Naive thymus-derived CD8-positive, alpha-beta T cell (primary cell): ENCODE measurements at regions not wholly inside any gene's neighbourhood (a gene's known extent, or its start where the extent isn't known, plus 50 kb on each side); places are given as distances from the start of the nearest gene placed in this dataset.
A peak's percentile ranks its signal among the peaks of the same experiment; 100 is the strongest.
"Not testable (repeated sequence)": the region's sequence is repeated elsewhere in the genome, so short reads cannot be mapped to it uniquely, and the experiment has no call there.

ENCODE experiments used
- ATAC-seq, 2 donors: fragments of 150-1000 bp; cut with Tn5 transposase in 1 of 2; sonication (Bioruptor Pico), chemical (Tn5 transposase) in 1 of 2; 1 replicate in 1 of 2; 2 replicates in 1 of 2; pipeline ENCODE4 v1.10.0; 2021; ENCODE audit warnings: mild to moderate bottlenecking in 2 of 2, moderate library complexity in 2 of 2
- POLR2A ChIA-PET: fragments of 350-600 bp; sonication (Branson Sonifier 250); formaldehyde crosslinking; loops from one replicate; lab custom pipeline; 2021; ENCODE audit warnings: antibody characterized with exemption; lab: Charles Lee
- DNase-seq, 10 donors: peaks; one replicate each; pipeline versions ENCODE4 v3.0.0 to v3.0.0-alpha.2; 2020 to 2022
- H3K27ac Mint-ChIP-seq, 10 donors: one replicate each; pipeline ENCODE4 v1.8.0; 2020 to 2022; ENCODE audit warnings: mild to moderate bottlenecking in 10 of 10, mixed read lengths in 10 of 10, moderate library complexity in 4 of 10, inconsistent platforms in 1 of 10
- H3K27me3 Mint-ChIP-seq, 5 donors: one replicate each; pipeline ENCODE4 v1.8.0; 2021 to 2022; ENCODE audit warnings: mixed read lengths in 5 of 5
- H3K36me3 Mint-ChIP-seq, 3 donors: one replicate each; pipeline ENCODE4 v1.8.0; 2020 to 2022; ENCODE audit warnings: mixed read lengths in 3 of 3, mild to moderate bottlenecking in 2 of 3, inconsistent platforms in 1 of 3
- H3K4me1 Mint-ChIP-seq, 4 donors: one replicate each; pipeline ENCODE4 v1.8.0; 2021 to 2022; ENCODE audit warnings: mixed read lengths in 4 of 4
- H3K4me3 Mint-ChIP-seq, 10 donors: one replicate each; pipeline ENCODE4 v1.8.0; 2020 to 2022; ENCODE audit warnings: mild to moderate bottlenecking in 10 of 10, mixed read lengths in 10 of 10, moderate library complexity in 6 of 10, inconsistent platforms in 1 of 10
- H3K9me3 Mint-ChIP-seq, 9 donors: one replicate each; pipeline ENCODE4 v1.8.0; 2020 to 2022; ENCODE audit warnings: mixed read lengths in 9 of 9, mild to moderate bottlenecking in 3 of 9, inconsistent platforms in 1 of 9, moderate library complexity in 1 of 9

- H3K27ac Mint-ChIP-seq: no peak overlapping the region
- H3K27me3 Mint-ChIP-seq: no peaks in the 10 kb centered on the region
- H3K36me3 Mint-ChIP-seq: no peaks in the 10 kb centered on the region
- no peak overlapping the region for H3K4me3 Mint-ChIP-seq
- DNase-seq: no peak
- ATAC-seq: no peak
- H3K9me3 Mint-ChIP-seq: no peaks in the 10 kb centered on the region
- POLR2A ChIA-PET: no interaction called here
- peaks cover 0 to 6% (median 3%) of the 10 kb centered on the region in 4 donors for H3K4me1 Mint-ChIP-seq
Measured at GRCh38 chr2:195450552-195451113, 206.4 kb upstream of the SLC39A10 start.

- DNase-seq (no peak), ATAC-seq (no peak)
- POLR2A ChIA-PET: no interaction called here
- peaks cover 2 to 15% (median 9%) of the 10 kb centered on the region in 9 donors for H3K9me3 Mint-ChIP-seq
- peaks cover 0 to 10% (median 8%) of the 10 kb centered on the region in 3 donors for H3K36me3 Mint-ChIP-seq
- no peaks in the 10 kb centered on the region for H3K27me3 Mint-ChIP-seq
- H3K4me1 Mint-ChIP-seq: peaks cover 0 to 4% (median 0%) of the 10 kb centered on the region in 4 donors
- no peak overlapping the region for H3K4me3 Mint-ChIP-seq
- H3K27ac Mint-ChIP-seq: no peak overlapping the region
Measured at GRCh38 chr2:195447323-195447975, 209.6 kb upstream of the SLC39A10 start.

GRCh38 chr2:195445639-195446038, 211.4 kb upstream of the SLC39A10 start:
- POLR2A ChIA-PET: no interaction called here
- H3K4me1 Mint-ChIP-seq: peaks cover 0 to 1% (median 0%) of the 10 kb centered on the region in 4 donors
- H3K9me3 Mint-ChIP-seq: peaks cover 11 to 33% (median 26%) of the 10 kb centered on the region in 9 donors
- no peak overlapping the region for H3K27ac Mint-ChIP-seq
- DNase-seq (no peak), ATAC-seq (no peak)
- peaks cover 0 to 28% (median 24%) of the 10 kb centered on the region in 3 donors for H3K36me3 Mint-ChIP-seq
- H3K27me3 Mint-ChIP-seq: no peaks in the 10 kb centered on the region
- no peak overlapping the region for H3K4me3 Mint-ChIP-seq

- Mint-ChIP-seq H3K27ac (no peak overlapping the region), H3K36me3 (peaks cover 0 to 28% (median 27%) of the 10 kb centered on the region in 3 donors), H3K4me3 (no peak overlapping the region), H3K4me1 (peaks cover 0 to 1% (median 0%) of the 10 kb centered on the region in 4 donors), H3K9me3 (peaks cover 11 to 42% (median 29%) of the 10 kb centered on the region in 9 donors), H3K27me3 (no peaks in the 10 kb centered on the region)
- ATAC-seq (no peak), DNase-seq (no peak)
- POLR2A ChIA-PET: no interaction called here
Measured at GRCh38 chr2:195443926-195444325, 213.1 kb upstream of the SLC39A10 start.

- DNase-seq: no peak
- Mint-ChIP-seq H3K27ac (no peak overlapping the region), H3K27me3 (no peaks in the 10 kb centered on the region), H3K4me1 (peaks cover 0 to 1% (median 0%) of the 10 kb centered on the region in 4 donors), H3K36me3 (peaks cover 0 to 28% (median 27%) of the 10 kb centered on the region in 3 donors), H3K4me3 (no peak overlapping the region), H3K9me3 (peaks cover 12 to 42% (median 29%) of the 10 kb centered on the region in 9 donors)
- POLR2A ChIA-PET: no interaction called here
- ATAC-seq: no peak
Measured at GRCh38 chr2:195442458-195443175, 214.4 kb upstream of the SLC39A10 start.

- no peaks in the 10 kb centered on the region for H3K27me3 Mint-ChIP-seq
- H3K36me3 Mint-ChIP-seq: peaks cover 0 to 27% (median 24%) of the 10 kb centered on the region in 3 donors
- peaks cover 0 to 1% (median 0%) of the 10 kb centered on the region in 4 donors for H3K4me1 Mint-ChIP-seq
- H3K27ac Mint-ChIP-seq: peak overlapping the region in 1 of 10 donors; percentile 10
- POLR2A ChIA-PET: no interaction called here
- DNase-seq: no peak
- peaks cover 15 to 34% (median 29%) of the 10 kb centered on the region in 9 donors for H3K9me3 Mint-ChIP-seq
- no peak for ATAC-seq
- H3K4me3 Mint-ChIP-seq: no peak overlapping the region
Measured at GRCh38 chr2:195438692-195439091, 218.3 kb upstream of the SLC39A10 start.

GRCh38 chr2:195437521-195437920, 219.5 kb upstream of the SLC39A10 start:
- Mint-ChIP-seq H3K9me3 (peaks cover 13 to 28% (median 21%) of the 10 kb centered on the region in 9 donors), H3K4me3 (no peak overlapping the region), H3K27ac (no peak overlapping the region), H3K36me3 (peaks cover 0 to 21% (median 20%) of the 10 kb centered on the region in 3 donors), H3K4me1 (peaks cover 0 to 1% (median 0%) of the 10 kb centered on the region in 4 donors), H3K27me3 (no peaks in the 10 kb centered on the region)
- POLR2A ChIA-PET: no interaction called here
- ATAC-seq (no peak), DNase-seq (no peak)

- Mint-ChIP-seq H3K36me3 (peaks cover 0 to 2% (median 0%) of the 10 kb centered on the region in 3 donors), H3K4me3 (no peak overlapping the region), H3K4me1 (peaks cover 0 to 2% (median 0%) of the 10 kb centered on the region in 4 donors), H3K27me3 (no peaks in the 10 kb centered on the region), H3K9me3 (peaks cover 0 to 6% (median 2%) of the 10 kb centered on the region in 9 donors), H3K27ac (no peak overlapping the region)
- ATAC-seq (no peak), DNase-seq (no peak)
- POLR2A ChIA-PET: no interaction called here
Measured at GRCh38 chr2:195434346-195434745, 222.7 kb upstream of the SLC39A10 start.

GRCh38 chr2:195433729-195434128, 223.3 kb upstream of the SLC39A10 start:
- H3K9me3 Mint-ChIP-seq, POLR2A ChIA-PET, H3K4me3 Mint-ChIP-seq, H3K27me3 Mint-ChIP-seq, H3K27ac Mint-ChIP-seq, ATAC-seq, DNase-seq, H3K4me1 Mint-ChIP-seq, H3K36me3 Mint-ChIP-seq: not testable (repeated sequence)

GRCh38 chr2:195428673-195429072, 228.4 kb upstream of the SLC39A10 start:
- ATAC-seq (no peak), DNase-seq (no peak)
- POLR2A ChIA-PET: no interaction called here
- Mint-ChIP-seq H3K4me3 (no peak overlapping the region), H3K9me3 (peaks cover 0 to 3% (median 0%) of the 10 kb centered on the region in 9 donors), H3K36me3 (peaks cover 0 to 2% (median 0%) of the 10 kb centered on the region in 3 donors), H3K4me1 (peaks cover 0 to 2% (median 0%) of the 10 kb centered on the region in 4 donors), H3K27me3 (no peaks in the 10 kb centered on the region), H3K27ac (no peak overlapping the region)

GRCh38 chr2:195425328-195425727, 231.7 kb upstream of the SLC39A10 start:
- ATAC-seq: no peak
- H3K4me1 Mint-ChIP-seq: no peaks in the 10 kb centered on the region
- no peaks in the 10 kb centered on the region for H3K36me3 Mint-ChIP-seq
- H3K27me3 Mint-ChIP-seq: no peaks in the 10 kb centered on the region
- no peak for DNase-seq
- POLR2A ChIA-PET: no interaction called here
- no peak overlapping the region for H3K27ac Mint-ChIP-seq
- H3K4me3 Mint-ChIP-seq: no peak overlapping the region
- no peaks in the 10 kb centered on the region for H3K9me3 Mint-ChIP-seq

- H3K4me1 Mint-ChIP-seq: peaks cover 0 to 9% (median 3%) of the 10 kb centered on the region in 4 donors
- POLR2A ChIA-PET: no interaction called here
- no peaks in the 10 kb centered on the region for H3K9me3 Mint-ChIP-seq
- H3K27me3 Mint-ChIP-seq: no peaks in the 10 kb centered on the region
- no peak overlapping the region for H3K27ac Mint-ChIP-seq
- DNase-seq (no peak), ATAC-seq (no peak)
- no peak overlapping the region for H3K4me3 Mint-ChIP-seq
- no peaks in the 10 kb centered on the region for H3K36me3 Mint-ChIP-seq
Measured at GRCh38 chr2:195419033-195419432, 238.0 kb upstream of the SLC39A10 start.

- DNase-seq (no peak), ATAC-seq (no peak)
- peak overlapping the region in 1 of 10 donors; percentile 15 for H3K4me3 Mint-ChIP-seq
- no peaks in the 10 kb centered on the region for H3K9me3 Mint-ChIP-seq
- peaks cover 0 to 20% (median 12%) of the 10 kb centered on the region in 4 donors for H3K4me1 Mint-ChIP-seq
- POLR2A ChIA-PET: no interaction called here
- H3K36me3 Mint-ChIP-seq: no peaks in the 10 kb centered on the region
- H3K27ac Mint-ChIP-seq: peak overlapping the region in 2 of 10 donors; percentile 7 to 30
- H3K27me3 Mint-ChIP-seq: no peaks in the 10 kb centered on the region
Measured at GRCh38 chr2:195414537-195415100, 242.4 kb upstream of the SLC39A10 start.
